ENCODE measurements at regions not wholly inside any gene's neighbourhood (a gene's known extent, or its start where the extent isn't known, plus 50 kb on each side); places are given as distances from the start of the nearest gene placed in this dataset.

- H3K4me3 ChIP-seq (ENCODE audit: low read depth, poor library complexity, severe bottlenecking): no peak overlapping the region
- intact Hi-C loops (cut with DNase I; ENCODE audit: low total_unique reads): no loop called here
- no peak for DNase-seq (ENCODE audit: low spot score in 2 of 2)
- no peak for TF ChIP-seq POLR2A (IDR thresholded peaks at IDR 0.05)
- TF ChIP-seq CTCF (IDR thresholded peaks at IDR 0.05): no peak
- 68 to 80% methylated on average over 15 to 22 of the region's 23 CpGs for WGBS, 2 donors
Observed at GRCh38 chr10:133010095-133010842, 67.9 kb upstream of the CFAP46 start.

- H3K4me3 ChIP-seq (ENCODE audit: low read depth, poor library complexity, severe bottlenecking): no peak overlapping the region
- TF ChIP-seq POLR2A (IDR thresholded peaks at IDR 0.05) (no peak), CTCF (IDR thresholded peaks at IDR 0.05) (no peak)
- WGBS, 2 donors: 23 to 28% methylated on average over 18 to 23 of the region's 23 CpGs
- DNase-seq (ENCODE audit: low spot score in 2 of 2): peak; percentile 85 to 96
- intact Hi-C loops (cut with DNase I; ENCODE audit: low total_unique reads): no loop called here
Observed at GRCh38 chr10:133009218-133009950, 67.0 kb upstream of the CFAP46 start.

- TF ChIP-seq POLR2A (IDR thresholded peaks at IDR 0.05): no peak
- TF ChIP-seq CTCF (IDR thresholded peaks at IDR 0.05): no peak
- no peak overlapping the region for H3K4me3 ChIP-seq (ENCODE audit: low read depth, poor library complexity, severe bottlenecking)
- 87 to 91% methylated on average over 11 of the region's 11 CpGs for WGBS, 2 donors
- DNase-seq (ENCODE audit: low spot score in 2 of 2): no peak
- intact Hi-C loops (cut with DNase I; ENCODE audit: low total_unique reads): no loop called here
Observed at GRCh38 chr10:133008736-133009135, 66.4 kb upstream of the CFAP46 start.

GRCh38 chr10:133008196-133008595 lies 65.8 kb upstream of the CFAP46 start:
- no peak for TF ChIP-seq POLR2A (IDR thresholded peaks at IDR 0.05)
- TF ChIP-seq CTCF (IDR thresholded peaks at IDR 0.05): no peak
- 88 to 91% methylated on average over 17 to 23 of the region's 23 CpGs for WGBS, 2 donors
- intact Hi-C loops (cut with DNase I; ENCODE audit: low total_unique reads): no loop called here
- H3K4me3 ChIP-seq (ENCODE audit: low read depth, poor library complexity, severe bottlenecking): no peak overlapping the region
- DNase-seq (ENCODE audit: low spot score in 2 of 2): no peak

GRCh38 chr10:133007360-133007858 lies 65.0 kb upstream of the CFAP46 start:
- intact Hi-C loops (cut with DNase I; ENCODE audit: low total_unique reads): no loop called here
- TF ChIP-seq POLR2A (IDR thresholded peaks at IDR 0.05) (no peak), CTCF (IDR thresholded peaks at IDR 0.05) (no peak)
- H3K4me3 ChIP-seq (ENCODE audit: low read depth, poor library complexity, severe bottlenecking): no peak overlapping the region
- WGBS, 2 donors: 63 to 94% methylated on average over 4 to 8 of the region's 12 CpGs
- no peak for DNase-seq (ENCODE audit: low spot score in 2 of 2)
